GM19395 (cell line): ENCODE measurements at regions not wholly inside any gene's neighbourhood (a gene's known extent, or its start where the extent isn't known, plus 50 kb on each side); places are given as distances from the start of the nearest gene placed in this dataset.
"Not testable (repeated sequence)": the region's sequence is repeated elsewhere in the genome, so short reads cannot be mapped to it uniquely, and the experiment has no call there.

Source experiments
- ATAC-seq: cut with Tn5 transposase; IDR thresholded peaks from one replicate; pipeline ENCODE4 v1.9.1; 2021; ENCODE audit warnings: mild to moderate bottlenecking, moderate library complexity; ENCODE audit not compliant: unreplicated experiment

- ATAC-seq: not testable (repeated sequence)
Observed at GRCh38 chr3:125791021-125791420, 178.0 kb upstream of the ROPN1B start.

DNA sequence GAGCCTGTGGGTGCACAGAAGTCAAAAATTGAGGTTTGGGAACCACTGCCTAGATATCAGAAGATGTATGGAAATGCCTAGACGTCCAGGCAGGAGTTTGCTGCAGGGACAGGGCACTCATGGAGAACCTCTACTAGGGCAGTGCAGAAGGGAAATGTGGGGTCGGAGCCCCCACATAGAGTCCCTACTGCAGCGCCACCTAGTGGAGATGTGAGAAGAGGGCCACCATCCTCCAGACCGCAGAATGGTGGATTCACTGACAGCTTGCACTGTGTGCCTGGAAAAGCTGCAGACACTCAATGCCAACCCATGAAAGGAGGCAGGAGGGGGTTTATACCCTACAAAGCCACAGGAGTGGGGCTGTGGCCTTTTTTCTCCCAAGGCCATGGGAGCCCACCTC lies 159.0 kb upstream of the ROPN1B start:
- not testable (repeated sequence) for ATAC-seq

DNA sequence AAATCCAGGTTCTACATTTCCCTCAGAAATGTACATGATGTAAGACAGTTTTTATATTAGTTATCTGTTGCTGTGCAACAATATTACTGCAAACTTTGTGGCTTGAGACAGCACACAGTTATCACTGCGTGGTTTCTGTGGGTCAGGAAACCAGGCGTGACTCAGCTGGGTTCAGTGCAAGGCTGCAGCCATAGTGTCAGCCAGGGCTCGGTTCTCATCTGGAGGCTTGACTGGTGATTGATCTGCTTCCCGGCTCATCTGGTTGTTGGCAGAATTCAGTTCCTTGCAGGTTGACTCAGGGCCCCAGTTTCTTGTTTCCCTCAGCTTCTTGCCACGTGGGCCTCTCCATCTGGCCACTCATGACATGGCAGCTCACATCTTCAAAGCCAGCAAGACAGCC lies 146.8 kb upstream of the ROPN1B start:
- ATAC-seq: not testable (repeated sequence)

- not testable (repeated sequence) for ATAC-seq
Observed at GRCh38 chr3:125831005-125831750, 137.8 kb upstream of the ROPN1B start.

DNA sequence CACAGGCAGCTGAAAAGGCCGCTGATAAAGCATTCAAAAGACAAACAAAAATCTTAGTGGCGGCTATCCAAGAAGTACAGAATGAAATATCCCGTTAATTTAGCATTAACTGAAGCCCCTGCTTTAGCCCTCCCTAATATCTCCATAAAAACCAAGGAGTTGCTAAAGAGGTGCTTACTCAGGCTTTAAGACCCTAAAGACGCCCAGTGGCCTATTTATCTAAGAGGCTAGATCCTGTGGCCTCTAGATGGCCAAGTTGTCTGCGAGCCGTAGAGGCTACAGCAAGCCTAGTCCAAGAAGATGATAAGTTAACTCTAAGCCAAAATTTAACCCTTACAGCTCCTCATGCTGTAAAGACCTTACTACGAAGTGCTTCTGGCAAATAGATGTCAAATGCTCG lies 133.4 kb upstream of the ROPN1B start:
- ATAC-seq: not testable (repeated sequence)

- not testable (repeated sequence) for ATAC-seq
Observed at GRCh38 chr3:125836011-125836551, 132.9 kb upstream of the ROPN1B start.

GRCh38 chr3:125836786-125837185 lies 132.2 kb upstream of the ROPN1B start:
- ATAC-seq: not testable (repeated sequence)

GRCh38 chr3:125838857-125839256 lies 130.1 kb upstream of the ROPN1B start:
- not testable (repeated sequence) for ATAC-seq

DNA sequence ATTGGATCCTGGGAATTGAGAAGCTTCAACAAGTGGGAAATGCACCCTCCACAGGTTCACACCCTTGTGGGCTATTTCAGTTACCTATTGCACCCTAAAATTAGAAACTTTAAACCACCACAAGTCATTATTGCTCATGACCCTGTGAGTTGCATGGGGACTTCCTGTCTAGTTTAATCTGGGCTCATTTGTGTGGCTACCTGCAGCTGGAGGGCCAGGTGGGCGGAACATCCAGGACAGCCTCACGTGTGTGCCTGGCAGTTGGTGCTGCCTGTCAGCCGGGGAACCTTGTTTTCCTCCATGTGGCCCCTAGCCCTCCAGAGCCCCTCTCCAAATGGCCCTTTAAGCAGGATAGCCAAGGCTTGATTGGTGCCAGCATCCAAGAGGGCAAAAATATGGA lies 128.5 kb upstream of the ROPN1B start:
- not testable (repeated sequence) for ATAC-seq

DNA sequence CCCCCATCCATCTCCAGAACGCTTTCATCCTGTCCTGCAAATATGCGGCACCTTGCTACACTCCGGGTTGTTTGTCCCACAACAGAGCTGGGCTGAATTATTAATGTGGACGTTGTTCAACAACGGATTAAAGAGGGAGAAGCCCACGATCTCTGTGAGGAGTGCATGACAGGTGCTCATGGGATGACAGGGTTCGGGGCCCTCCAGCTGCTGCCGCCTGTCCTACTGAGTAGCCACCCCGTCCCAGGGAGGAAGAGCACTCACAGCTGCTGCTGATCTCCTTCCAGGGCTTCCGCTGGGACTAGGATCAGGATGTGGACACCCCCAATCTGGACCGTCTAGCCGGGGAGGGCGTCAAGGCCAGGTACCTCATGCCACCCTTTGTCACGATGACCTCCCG lies 121.0 kb upstream of the ROPN1B start:
- ATAC-seq: not testable (repeated sequence)

DNA sequence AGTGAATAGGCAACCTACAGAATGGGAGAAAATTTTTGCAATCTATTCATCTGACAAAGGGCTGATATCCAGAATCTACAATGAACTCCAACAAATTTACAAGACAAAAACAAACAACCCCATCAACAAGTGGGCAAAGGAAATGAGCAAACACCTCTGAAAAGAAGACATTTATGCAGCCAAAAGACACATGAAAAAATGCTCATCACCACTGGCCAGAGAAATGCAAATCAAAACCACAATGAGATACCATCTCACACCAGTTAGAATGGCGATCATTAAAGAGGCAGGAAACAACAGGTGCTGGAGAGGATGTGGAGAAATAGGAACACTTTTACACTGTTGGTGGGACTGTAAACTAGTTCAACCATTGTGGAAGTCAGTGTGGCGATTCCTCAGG lies 114.0 kb upstream of the ROPN1B start:
- not testable (repeated sequence) for ATAC-seq

GRCh38 chr3:125860547-125860946 lies 108.4 kb upstream of the ROPN1B start:
- not testable (repeated sequence) for ATAC-seq

DNA sequence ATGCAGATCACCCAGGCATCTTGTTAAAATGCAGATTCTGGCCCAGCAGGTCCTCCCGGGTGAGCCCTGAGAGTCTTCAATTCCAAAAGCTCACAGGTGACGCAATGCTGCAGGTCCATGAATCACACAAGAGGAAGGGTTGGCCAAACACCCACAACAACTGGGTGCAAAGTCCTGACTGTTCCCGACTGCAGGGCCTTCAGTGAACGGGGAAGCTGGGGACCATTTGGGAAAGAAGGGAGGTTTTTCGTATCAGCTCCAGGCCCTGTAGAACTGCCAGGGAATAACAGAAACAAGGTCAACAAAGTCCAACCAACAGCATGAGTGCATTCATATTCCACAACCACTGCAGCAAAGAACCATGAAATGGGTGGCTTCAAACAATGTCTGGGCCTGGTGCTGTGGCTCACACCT lies 106.1 kb upstream of the ROPN1B start:
- ATAC-seq: not testable (repeated sequence)

DNA sequence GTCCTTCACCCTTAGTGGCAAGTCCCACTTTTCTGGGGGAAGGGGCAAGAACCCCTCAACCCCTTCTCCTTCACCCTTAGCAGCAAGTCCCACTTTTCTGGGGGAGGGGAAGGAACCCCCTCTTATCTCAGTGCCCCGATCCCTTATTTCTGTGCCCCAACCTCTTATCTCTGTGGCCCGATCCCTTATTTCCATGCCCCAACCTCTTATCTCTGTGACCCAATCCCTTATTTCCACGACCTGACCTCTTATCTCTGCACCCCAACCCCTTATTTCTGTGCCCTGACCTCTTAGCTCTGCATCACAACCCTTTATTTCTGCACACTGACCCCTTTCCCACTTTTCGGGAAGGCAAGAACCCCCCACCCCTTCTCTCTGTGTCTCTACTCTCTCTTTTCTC lies 104.4 kb upstream of the ROPN1B start:
- ATAC-seq: not testable (repeated sequence)

DNA sequence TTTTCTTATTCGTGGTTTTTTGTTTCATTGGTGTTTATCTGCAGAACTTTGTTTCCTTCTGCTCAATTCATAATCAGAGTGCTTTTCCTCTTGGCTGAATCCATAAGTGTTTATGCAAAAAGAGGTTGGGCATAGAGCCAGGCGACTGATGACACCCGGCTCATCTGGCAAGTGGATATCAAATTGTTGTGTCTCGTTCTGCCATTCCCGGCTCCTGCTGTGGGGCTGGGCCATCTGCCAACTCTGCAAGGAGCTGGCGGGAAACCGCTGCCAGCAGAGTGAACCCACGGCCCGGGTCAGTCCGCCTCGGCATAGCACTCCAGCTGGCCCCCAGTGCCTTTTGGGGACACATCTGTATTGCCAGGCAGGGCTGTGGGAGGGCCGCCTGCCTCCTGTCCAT lies 83.0 kb upstream of the ROPN1B start:
- not testable (repeated sequence) for ATAC-seq

DNA sequence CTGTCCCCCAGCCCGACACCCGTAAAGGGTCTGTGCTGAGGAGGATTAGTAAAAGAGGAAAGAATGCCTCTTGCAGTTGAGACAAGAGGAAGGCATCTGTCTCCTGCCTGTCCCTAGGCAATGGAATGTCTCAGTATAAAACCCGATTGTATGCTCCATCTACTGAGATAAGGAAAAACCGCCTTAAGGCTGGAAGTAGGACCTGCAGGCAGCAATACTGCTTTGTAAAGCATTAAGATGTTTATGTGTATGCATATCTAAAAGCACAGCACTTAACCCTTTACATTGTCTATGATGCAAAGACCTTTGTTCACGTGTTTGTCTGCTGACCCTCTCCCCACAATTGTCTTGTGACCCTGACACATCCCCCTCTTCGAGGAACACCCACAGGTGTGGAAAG lies 69.8 kb upstream of the ROPN1B start:
- not testable (repeated sequence) for ATAC-seq

- ATAC-seq: not testable (repeated sequence)
Observed at GRCh38 chr3:125901473-125901872, 67.5 kb upstream of the ROPN1B start.

- ATAC-seq: not testable (repeated sequence)
Observed at GRCh38 chr3:125903780-125904455, 65.1 kb upstream of the ROPN1B start.

GRCh38 chr3:125907279-125907678 lies 61.7 kb upstream of the ROPN1B start:
- not testable (repeated sequence) for ATAC-seq

DNA sequence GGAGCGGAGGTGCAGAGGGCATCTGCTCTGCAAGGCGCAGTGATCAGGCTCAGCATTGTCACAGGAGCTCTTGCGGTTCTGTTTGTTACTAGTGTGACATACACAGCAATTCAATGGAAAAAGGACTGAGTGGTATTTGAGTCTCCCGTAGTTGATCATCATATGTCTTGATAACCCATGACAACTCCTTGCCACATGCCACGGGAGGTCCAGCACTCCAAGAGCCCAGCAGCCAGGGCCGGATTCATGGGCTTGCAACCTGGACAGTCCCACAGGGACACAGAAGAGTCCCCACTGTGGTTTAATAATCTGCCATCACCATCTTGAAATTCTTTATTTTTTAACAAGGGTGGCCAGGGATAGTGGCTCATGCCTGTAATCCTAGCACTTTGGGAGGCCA lies 58.1 kb upstream of the ROPN1B start:
- ATAC-seq: not testable (repeated sequence)

- ATAC-seq: not testable (repeated sequence)
Observed at GRCh38 chr3:125914608-125915436, 54.2 kb upstream of the ROPN1B start.
